SK-N-DZ (cell line): ENCODE measurements at regions not wholly inside any gene's neighbourhood (a gene's known extent, or its start where the extent isn't known, plus 50 kb on each side); places are given as distances from the start of the nearest gene placed in this dataset.
"Not testable (repeated sequence)": the region's sequence is repeated elsewhere in the genome, so short reads cannot be mapped to it uniquely, and the experiment has no call there.

ENCODE experiments used
- DNase-seq: peaks from one replicate; pipeline ENCODE4 v3.0.0-alpha.2; 2015; ENCODE audit warnings: low spot score
- small RNA-seq, 2 experiments: library from RNA; depleted of rRNA; stranded (forward); fragments of <200 nt; gene quantifications; one replicate each; pipeline ENCODE3, GENCODE V24; 2014

GRCh38 chr9:33734941-33735835 is 60.2 kb upstream of the PRSS3 start:
- not testable (repeated sequence) for DNase-seq

- peak; percentile 78 for DNase-seq
These were observed 57.4 kb upstream of the PRSS3 start for GRCh38 chr9:33737811-33738606.

GRCh38 chr9:33739398-33739797 is 56.0 kb upstream of the PRSS3 start:
- DNase-seq, result no peak

GRCh38 chr9:33740075-33740474 is 55.3 kb upstream of the PRSS3 start:
- no peak for DNase-seq

GRCh38 chr9:33740958-33741357 is 54.4 kb upstream of the PRSS3 start:
- DNase-seq, result not testable (repeated sequence)

- no peak for DNase-seq
These were observed 53.3 kb upstream of the PRSS3 start for GRCh38 chr9:33742051-33742450.

GRCh38 chr9:33742519-33742918 is 52.8 kb upstream of the PRSS3 start:
- peak; percentile 21 for DNase-seq

Small RNA genes in the stretch of these regions (small RNA-seq; reads per million reads assigned to genes)
- gene TRBV22OR9-2, result 0 reads per million in 2 experiments
- gene TRBV26OR9-2, result 0 to 0.04 reads per million in 2 experiments
